ENCODE measurements at regions not wholly inside any gene's neighbourhood (a gene's known extent, or its start where the extent isn't known, plus 50 kb on each side); places are given as distances from the start of the nearest gene placed in this dataset.

GRCh38 chr3:1019157-1019556 lies 73.7 kb upstream of the CNTN6 start:
- Histone ChIP-seq H3K4me1 (no peaks in the 10 kb centered on the region), H3K4me3 (no peak overlapping the region), H3K27me3 (no peaks in the 10 kb centered on the region), H3K9me3 (no peaks in the 10 kb centered on the region), H3K36me3 (no peaks in the 10 kb centered on the region), H3K27ac (no peak overlapping the region)
- WGBS, 2 donors (ENCODE audit: low coverage in 1 of 2) = 64% methylated on average over 2 of the region's 2 CpGs; no CpG with 5 or more reads in 1 of the 2 donors
- no peak for ATAC-seq
- no peak for TF ChIP-seq POLR2A (IDR thresholded peaks at IDR 0.05)
- TF ChIP-seq, protein P1, sequence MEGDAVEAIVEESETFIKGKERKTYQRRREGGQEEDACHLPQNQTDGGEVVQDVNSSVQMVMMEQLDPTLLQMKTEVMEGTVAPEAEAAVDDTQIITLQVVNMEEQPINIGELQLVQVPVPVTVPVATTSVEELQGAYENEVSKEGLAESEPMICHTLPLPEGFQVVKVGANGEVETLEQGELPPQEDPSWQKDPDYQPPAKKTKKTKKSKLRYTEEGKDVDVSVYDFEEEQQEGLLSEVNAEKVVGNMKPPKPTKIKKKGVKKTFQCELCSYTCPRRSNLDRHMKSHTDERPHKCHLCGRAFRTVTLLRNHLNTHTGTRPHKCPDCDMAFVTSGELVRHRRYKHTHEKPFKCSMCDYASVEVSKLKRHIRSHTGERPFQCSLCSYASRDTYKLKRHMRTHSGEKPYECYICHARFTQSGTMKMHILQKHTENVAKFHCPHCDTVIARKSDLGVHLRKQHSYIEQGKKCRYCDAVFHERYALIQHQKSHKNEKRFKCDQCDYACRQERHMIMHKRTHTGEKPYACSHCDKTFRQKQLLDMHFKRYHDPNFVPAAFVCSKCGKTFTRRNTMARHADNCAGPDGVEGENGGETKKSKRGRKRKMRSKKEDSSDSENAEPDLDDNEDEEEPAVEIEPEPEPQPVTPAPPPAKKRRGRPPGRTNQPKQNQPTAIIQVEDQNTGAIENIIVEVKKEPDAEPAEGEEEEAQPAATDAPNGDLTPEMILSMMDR (IDR thresholded peaks at IDR 0.05) = no peak

- 84 to 86% methylated on average over 1 to 2 of the region's 2 CpGs for WGBS, 2 donors (ENCODE audit: low coverage in 1 of 2)
- H3K4me1 ChIP-seq = no peaks in the 10 kb centered on the region
- TF ChIP-seq, protein P1 (IDR thresholded peaks at IDR 0.05) = no peak
- no peak for TF ChIP-seq POLR2A (IDR thresholded peaks at IDR 0.05)
- no peak for TF ChIP-seq EP300 (IDR thresholded peaks at IDR 0.05)
- TF ChIP-seq POLR2AphosphoS5 (IDR thresholded peaks at IDR 0.05) = no peak
- no peaks in the 10 kb centered on the region for H3K27me3 ChIP-seq
- H3K4me3 ChIP-seq = no peak overlapping the region
- no peak for ATAC-seq
- no peaks in the 10 kb centered on the region for H3K9me3 ChIP-seq
- no peaks in the 10 kb centered on the region for H3K36me3 ChIP-seq
- H3K27ac ChIP-seq = no peak overlapping the region
These were observed 66.4 kb upstream of the CNTN6 start for GRCh38 chr3:1026395-1026794.

DNA sequence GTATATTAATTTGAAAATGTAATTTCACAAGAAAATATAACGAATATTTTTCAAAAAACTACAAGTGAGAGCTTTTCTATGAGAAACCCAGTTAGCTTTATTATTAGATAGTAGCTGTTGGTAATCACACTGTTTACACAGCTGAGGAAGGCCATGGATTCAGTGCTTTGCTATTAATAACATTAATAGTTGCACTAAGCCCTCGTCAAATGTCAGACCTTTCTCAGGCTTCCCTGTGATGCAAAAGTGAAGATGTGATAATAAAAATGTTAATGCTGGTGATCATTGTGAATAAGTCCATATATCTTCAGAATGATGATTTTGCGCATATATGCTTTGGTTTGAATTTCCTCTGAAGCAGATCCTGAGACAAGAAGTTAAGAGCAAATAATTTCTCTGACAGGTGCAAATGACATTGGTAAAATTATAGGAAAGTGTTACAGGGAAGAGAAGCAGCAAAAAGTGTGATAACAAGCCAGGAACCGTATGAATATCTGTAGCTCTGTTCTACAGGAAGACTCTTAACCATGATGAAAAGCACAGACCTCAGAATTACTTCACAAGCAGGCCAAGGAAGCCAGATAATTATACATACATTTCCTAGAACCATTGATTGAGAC lies 56.5 kb upstream of the CNTN6 start:
- no peaks in the 10 kb centered on the region for H3K4me1 ChIP-seq
- TF ChIP-seq EP300 (IDR thresholded peaks at IDR 0.05) (no peak), POLR2A (IDR thresholded peaks at IDR 0.05) (no peak), POLR2AphosphoS5 (IDR thresholded peaks at IDR 0.05) (no peak)
- TF ChIP-seq, protein P1 (IDR thresholded peaks at IDR 0.05) = no peak
- H3K36me3 ChIP-seq = no peaks in the 10 kb centered on the region
- peaks cover 0 to 3% (median 0%) of the 10 kb centered on the region in 3 donors for H3K9me3 ChIP-seq
- H3K4me3 ChIP-seq = no peak overlapping the region
- H3K27ac ChIP-seq = no peak overlapping the region
- H3K27me3 ChIP-seq = no peaks in the 10 kb centered on the region
- ATAC-seq = no peak
- WGBS, 2 donors (ENCODE audit: low coverage in 1 of 2) = 67 to 68% methylated on average over 4 of the region's 4 CpGs

DNA sequence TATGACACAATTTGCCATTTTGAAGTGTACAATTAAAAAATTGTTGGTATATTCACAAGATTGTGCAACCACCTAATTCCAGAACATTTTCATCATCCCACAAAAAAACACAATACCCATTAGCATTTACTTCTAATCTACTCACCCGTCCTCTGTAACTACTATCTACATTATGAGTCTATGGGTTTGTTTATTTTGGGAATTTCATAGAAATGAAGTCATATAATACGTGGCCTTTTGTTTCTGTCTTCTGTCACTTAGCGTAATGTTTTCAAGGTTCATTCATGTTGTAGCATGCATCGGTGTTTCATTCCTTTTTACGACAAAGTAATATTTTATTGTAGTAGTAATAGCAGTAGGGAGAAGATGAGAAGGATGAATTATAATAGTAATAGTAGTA lies 55.2 kb upstream of the CNTN6 start:
- Histone ChIP-seq H3K9me3 (peaks cover 0 to 3% (median 0%) of the 10 kb centered on the region in 3 donors), H3K4me3 (no peak overlapping the region), H3K36me3 (no peaks in the 10 kb centered on the region), H3K4me1 (no peaks in the 10 kb centered on the region), H3K27me3 (no peaks in the 10 kb centered on the region), H3K27ac (no peak overlapping the region)
- WGBS, 2 donors (ENCODE audit: low coverage in 1 of 2) = 75 to 76% methylated on average over 5 of the region's 5 CpGs
- ATAC-seq = no peak
- TF ChIP-seq, protein P1 (IDR thresholded peaks at IDR 0.05) = no peak
- TF ChIP-seq POLR2AphosphoS5 (IDR thresholded peaks at IDR 0.05) (no peak), POLR2A (IDR thresholded peaks at IDR 0.05) (no peak), EP300 (IDR thresholded peaks at IDR 0.05) (no peak)

All from gastroesophageal sphincter (tissue), 4 donors.